ENCODE measurements at regions not wholly inside any gene's neighbourhood (a gene's known extent, or its start where the extent isn't known, plus 50 kb on each side); places are given as distances from the start of the nearest gene placed in this dataset.

GRCh38 chr16:7014756-7015155 lies 317.9 kb upstream of the RBFOX1 start:
- no peak for DNase-seq (ENCODE audit: low read depth in 3 of 3)

- DNase-seq (ENCODE audit: low read depth in 3 of 3): no peak
Measured at GRCh38 chr16:7013990-7014389, 318.7 kb upstream of the RBFOX1 start.

DNA sequence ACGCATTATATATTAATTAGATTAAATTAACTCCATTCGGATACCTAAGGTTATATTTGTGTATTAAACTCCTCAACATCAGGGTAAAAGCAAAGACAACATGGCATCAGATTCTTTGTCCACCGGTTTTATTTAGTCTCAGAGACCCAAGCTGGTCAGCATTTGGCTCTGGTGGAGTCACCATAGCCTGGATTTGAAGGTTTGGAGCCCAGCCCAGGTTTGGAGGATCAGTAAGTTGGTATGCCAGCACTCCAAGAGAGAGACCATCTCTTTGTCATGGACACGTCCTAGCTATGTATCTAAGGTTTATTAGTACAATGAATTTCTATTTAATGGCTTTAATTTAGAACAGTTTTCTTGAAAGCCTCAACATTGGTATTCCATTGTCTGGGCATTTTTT lies 328.4 kb upstream of the RBFOX1 start:
- DNase-seq (ENCODE audit: low read depth in 3 of 3): no peak

GRCh38 chr16:6993544-6993943 lies 339.1 kb upstream of the RBFOX1 start:
- no peak for DNase-seq (ENCODE audit: low read depth in 3 of 3)

GRCh38 chr16:6988846-6989245 lies 343.8 kb upstream of the RBFOX1 start:
- no peak for DNase-seq (ENCODE audit: low read depth in 3 of 3)

GRCh38 chr16:6977916-6978315 lies 354.7 kb upstream of the RBFOX1 start:
- no peak for DNase-seq (ENCODE audit: low read depth in 3 of 3)

DNA sequence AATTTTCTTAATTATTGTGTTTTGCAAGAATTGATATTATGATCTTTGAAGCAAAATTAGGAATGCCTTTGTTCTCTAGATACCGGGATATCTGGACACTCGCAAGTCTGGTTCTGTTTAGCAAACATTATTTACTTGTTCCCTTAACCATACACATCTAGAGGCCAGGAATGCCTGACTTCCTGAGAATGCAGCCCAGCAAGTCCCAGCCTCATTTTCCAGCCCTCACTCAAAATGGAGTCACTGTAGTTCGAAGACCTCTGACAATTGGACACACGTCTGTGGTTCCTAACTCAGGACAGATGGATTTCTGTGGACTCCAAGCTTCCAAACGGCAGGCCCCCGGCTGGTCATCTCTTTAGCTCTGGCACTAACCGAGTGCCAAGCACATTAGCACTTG lies 355.4 kb upstream of the RBFOX1 start:
- DNase-seq (ENCODE audit: low read depth in 3 of 3): no peak

DNA sequence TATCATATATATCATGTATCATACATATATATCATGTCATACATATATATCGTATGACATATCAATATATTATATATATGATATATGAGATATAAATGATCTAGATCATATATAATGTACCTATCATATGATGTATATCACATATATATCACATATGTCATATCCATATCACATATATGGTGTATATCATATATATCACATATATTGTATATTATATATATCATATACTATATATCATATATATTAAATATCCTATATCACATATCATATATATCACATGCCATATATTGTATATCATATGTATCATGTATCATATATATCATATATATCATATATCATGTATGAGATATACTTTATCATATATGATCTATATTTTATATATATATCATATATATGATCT lies 355.9 kb upstream of the RBFOX1 start:
- no peak for DNase-seq (ENCODE audit: low read depth in 3 of 3)

DNA sequence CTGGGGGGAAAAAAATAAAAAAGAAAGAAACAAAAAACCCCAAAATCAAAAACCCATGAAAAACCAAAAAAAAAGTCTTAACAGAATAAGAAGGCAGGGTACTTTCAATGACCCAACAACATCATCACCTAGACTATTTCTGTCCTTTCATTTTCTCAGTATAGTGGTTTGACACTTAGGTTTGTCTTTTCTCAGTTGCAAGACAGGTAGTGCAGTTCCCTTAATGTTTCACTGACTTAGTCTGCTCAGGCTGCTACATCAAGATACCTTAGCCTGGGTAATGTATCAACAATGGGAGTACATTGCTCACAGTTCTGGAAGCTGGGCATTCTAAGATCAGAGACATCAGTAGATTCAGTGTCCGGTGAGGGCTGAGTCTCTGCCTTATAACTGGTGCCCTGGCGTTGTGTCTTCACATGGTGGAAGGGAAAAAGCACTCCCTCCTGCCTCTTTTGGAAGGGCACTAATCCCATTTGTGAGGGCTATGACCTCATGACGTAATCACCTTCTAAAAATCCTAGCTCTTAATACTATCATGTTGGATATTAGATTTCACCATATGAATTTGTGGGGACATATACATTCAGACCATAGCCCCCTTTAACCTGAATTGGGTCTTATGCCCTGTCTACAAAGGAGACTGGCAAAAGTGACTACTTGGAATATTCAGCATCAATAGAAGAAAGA lies 362.3 kb upstream of the RBFOX1 start:
- DNase-seq (ENCODE audit: low read depth in 3 of 3): no peak

DNA sequence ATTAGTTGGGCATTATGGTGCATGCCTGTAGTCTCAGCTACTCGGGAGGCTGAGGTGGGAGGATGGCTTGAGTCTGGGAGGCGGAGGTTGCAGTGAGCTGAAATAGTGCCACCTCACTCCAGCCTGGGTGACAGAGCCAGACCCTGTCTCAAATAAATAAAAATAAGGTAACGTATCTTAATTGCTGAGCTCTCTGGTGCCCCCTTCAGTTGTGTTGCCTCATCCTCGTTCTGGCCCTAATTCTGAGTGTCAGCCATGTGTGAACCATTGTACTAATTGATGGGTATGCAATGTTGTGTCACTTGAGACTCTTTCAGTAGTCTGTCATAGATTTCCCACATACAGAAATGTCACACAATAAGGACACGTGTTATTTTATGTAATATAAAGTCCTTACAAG lies 363.1 kb upstream of the RBFOX1 start:
- DNase-seq (ENCODE audit: low read depth in 3 of 3): no peak

- DNase-seq (ENCODE audit: low read depth in 3 of 3): no peak
Measured at GRCh38 chr16:6967796-6968320, 364.8 kb upstream of the RBFOX1 start.

DNA sequence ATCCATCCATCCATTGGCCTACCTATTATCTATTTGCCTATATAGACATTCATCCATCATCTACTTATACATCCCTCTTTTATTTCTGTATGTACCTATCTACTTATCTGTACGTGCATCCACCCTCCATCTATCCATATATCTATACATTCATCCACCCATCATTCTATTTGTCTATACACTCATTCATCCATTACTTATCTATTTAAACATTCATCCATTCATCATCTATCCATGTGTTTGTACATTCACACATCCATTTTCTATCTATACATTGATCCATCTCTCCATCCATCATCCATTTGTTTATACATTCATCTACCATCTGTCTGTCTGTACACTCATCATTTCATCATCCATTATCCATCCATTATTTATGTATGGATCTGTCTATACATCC lies 365.7 kb upstream of the RBFOX1 start:
- no peak for DNase-seq (ENCODE audit: low read depth in 3 of 3)

DNA sequence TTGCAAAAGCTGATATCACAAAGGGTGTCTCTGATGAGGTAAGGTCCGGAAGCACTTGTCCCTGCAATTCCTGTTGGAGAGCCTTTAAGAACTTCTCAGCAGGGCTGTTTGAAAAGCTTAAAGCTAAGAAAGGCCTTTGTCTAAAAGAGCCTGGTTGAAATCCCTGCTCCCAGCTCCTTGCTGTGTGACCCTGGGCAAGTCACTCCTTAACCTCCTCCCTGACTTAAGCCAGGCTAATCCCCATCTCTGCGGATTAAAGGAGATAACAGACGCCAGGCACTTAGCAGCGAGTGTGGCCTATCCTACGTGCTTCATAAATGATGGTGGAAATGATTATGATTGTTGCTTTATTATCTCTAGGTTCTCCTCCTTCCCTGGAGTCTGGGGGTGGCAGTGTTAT lies 368.0 kb upstream of the RBFOX1 start:
- DNase-seq (ENCODE audit: low read depth in 3 of 3): no peak

GRCh38 chr16:6961704-6962103 lies 370.9 kb upstream of the RBFOX1 start:
- no peak for DNase-seq (ENCODE audit: low read depth in 3 of 3)

- no peak for DNase-seq (ENCODE audit: low read depth in 3 of 3)
Measured at GRCh38 chr16:6958184-6958583, 374.5 kb upstream of the RBFOX1 start.

DNA sequence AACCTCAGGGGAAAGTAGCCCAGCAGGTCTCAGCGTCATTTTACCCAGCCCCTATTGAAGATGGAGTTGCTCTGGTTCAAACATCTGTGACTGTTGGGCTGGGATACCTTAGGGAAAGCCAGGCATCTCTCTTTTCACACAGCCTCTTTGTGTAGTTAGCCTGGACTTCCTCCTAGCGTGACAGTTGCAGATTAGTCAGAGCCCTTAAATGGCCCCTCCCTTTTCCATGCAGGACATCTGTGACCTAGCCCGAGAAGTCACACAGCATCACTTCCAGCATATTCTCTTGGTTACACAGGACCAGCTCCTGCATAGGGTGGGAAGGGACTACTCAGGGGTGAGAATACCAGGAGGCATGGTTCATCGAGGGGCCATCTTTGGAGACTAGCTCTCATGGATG lies 375.0 kb upstream of the RBFOX1 start:
- no peak for DNase-seq (ENCODE audit: low read depth in 3 of 3)

DNA sequence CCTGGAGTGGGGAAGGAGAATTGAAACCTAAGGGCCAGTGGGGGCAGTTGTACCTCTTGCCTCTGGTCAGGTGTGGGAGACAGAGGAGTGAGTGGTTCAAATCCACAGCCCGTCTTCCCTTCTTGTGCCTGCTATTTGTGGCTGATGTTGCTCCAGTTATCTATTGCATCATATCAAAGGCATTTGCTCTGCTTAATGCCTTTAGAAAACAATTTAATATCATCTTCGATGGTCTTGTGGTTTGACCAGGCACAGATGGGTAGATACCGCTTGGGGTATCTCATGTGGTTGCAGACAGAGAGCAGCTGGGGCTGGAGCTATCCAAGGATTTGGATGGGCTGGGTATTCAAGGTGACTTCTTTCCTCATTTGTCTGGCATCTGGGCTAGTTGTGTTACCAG lies 376.1 kb upstream of the RBFOX1 start:
- DNase-seq (ENCODE audit: low read depth in 3 of 3): no peak

- DNase-seq (ENCODE audit: low read depth in 3 of 3): no peak
Measured at GRCh38 chr16:6955303-6955702, 377.3 kb upstream of the RBFOX1 start.

GRCh38 chr16:6949240-6949639 lies 383.4 kb upstream of the RBFOX1 start:
- no peak for DNase-seq (ENCODE audit: low read depth in 3 of 3)

DNA sequence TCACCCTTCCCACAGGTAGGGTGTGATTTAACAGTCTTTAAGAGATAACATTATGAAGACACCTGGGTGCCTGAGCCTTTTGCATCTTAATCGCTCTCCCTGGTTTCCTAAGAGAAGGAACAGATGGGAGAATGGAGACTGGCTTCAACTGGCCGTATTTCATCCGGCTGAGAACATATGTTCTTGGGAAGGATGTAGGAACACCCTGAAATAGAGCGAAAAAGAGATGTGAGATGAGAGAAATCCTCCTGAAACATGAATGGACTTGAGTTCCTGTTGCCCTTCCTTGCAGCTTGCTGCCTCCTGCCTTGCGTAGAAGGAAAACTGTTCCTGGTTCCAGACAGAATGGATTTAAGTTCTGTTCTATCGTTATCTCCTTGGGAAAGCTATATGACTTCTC lies 385.4 kb upstream of the RBFOX1 start:
- no peak for DNase-seq (ENCODE audit: low read depth in 3 of 3)

DNA sequence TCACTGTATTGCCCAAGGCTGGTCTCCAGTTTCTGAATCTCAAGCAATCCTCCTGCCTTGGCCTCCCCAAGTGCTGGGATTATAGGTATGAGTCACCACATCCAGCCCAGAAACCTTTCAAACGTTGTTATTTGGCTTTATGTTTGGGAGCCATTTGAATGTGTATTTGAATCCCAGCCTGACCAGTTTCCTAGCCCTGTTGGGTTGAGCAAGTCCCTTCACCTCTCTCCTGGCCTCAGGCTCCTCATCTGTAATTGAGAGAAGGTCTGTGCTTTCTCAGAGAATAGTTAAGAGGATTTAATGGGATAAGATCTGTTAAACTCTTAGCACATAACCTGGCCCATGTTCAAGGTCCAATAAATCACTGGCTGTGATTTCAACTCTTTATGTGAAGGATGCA lies 385.8 kb upstream of the RBFOX1 start:
- no peak for DNase-seq (ENCODE audit: low read depth in 3 of 3)

DNA sequence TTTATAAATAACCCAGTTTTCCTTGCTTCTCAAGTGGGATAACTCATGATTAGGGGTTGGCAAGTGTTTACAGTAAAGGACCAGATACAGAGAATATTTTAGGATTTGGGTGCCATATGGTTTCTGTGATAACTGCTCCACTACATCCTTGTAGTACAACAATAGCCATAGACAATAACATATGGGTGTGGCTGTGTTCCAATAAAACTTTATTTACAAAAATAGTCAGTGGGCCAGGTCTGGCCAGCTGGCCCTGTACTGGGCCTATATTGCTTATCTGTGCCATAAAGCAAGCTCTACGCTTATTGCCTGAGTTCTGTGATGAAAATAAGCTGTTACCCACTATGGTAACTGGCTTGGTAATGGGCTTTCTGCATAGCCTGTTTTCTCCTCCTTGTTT lies 386.5 kb upstream of the RBFOX1 start:
- DNase-seq (ENCODE audit: low read depth in 3 of 3): no peak

DNA sequence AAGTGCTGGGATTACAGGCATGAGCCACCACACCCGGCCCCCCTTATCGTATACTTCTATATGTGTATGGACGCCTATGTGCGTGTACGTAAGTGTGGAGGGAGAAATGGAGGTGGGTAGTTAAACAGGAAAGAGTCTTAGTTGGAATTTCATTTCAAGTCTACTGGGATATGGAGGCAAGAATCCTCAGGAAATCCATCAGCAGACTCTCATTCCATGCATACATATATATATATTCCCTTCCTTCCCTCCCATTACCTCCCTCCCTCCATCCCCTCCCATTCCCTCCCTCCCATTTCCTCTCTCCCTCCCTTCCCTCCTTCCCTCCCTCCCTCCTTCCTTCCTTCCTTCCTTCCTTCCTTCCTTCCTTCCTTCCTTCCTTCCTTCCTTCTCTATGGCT lies 391.7 kb upstream of the RBFOX1 start:
- no peak for DNase-seq (ENCODE audit: low read depth in 3 of 3)

DNA sequence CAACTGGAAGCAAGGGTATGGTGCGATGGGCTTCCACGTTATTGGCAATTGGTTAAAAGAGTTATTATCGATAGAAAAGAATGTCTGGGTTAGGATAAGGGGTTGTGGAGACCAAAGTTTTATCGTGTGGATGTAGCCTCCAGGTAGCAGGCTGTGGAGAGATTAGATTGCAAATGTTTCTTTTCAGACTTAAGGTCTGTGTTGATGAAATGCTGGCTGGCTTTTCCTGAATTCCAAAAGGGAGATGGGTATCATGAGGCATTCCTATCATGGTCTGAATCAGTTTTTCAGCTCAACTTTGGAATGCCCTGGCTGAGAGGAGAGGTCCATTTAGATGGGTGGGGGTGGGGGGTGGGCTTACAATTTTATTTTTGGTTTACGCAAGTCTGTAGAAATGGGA lies 395.0 kb upstream of the RBFOX1 start:
- no peak for DNase-seq (ENCODE audit: low read depth in 3 of 3)
